ENCODE measurements at regions not wholly inside any gene's neighbourhood (a gene's known extent, or its start where the extent isn't known, plus 50 kb on each side); places are given as distances from the start of the nearest gene placed in this dataset.

DNA sequence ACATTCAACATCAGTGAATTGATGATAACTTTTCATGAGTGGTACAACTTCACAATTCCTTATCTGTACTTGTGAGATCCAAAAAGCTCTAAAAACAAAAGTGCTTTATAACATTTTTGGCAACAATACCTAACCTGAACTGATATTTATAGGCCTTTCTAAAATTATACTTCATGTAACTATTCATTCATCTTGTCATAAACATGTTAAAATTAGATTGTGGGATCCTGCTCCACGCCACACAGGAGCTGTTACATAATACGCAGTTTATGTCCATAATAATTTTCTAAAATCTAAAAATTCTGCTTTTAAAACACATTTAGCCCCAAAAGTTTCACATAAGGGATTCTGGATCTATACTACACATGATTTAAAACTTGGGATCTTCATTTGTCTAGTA lies 908.5 kb upstream of the CHAC2 start:
- no peak for DNase-seq (ENCODE audit: low spot score)

DNA sequence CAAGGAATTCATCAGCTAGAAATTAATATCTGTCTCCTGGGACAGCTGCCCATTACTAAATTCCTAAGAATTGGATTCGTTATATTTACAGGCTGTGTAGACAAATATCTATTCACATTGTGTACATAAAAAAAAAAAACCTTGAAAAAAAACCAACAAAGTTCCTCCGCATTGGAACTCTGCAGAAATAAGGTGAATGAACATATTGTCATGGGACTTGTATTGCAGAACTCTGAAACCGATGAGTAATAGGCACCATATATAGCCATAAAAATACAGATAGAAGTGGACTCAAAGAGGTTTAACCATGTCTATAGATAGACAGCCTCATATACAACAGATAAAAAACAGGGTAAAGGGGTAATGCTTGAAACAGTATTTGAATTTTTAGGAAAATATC lies 909.9 kb upstream of the CHAC2 start:
- no peak for DNase-seq (ENCODE audit: low spot score)

- DNase-seq (ENCODE audit: low spot score) = no peak
Observed at GRCh38 chr2:52852006-52852405, 915.6 kb upstream of the CHAC2 start.

DNA sequence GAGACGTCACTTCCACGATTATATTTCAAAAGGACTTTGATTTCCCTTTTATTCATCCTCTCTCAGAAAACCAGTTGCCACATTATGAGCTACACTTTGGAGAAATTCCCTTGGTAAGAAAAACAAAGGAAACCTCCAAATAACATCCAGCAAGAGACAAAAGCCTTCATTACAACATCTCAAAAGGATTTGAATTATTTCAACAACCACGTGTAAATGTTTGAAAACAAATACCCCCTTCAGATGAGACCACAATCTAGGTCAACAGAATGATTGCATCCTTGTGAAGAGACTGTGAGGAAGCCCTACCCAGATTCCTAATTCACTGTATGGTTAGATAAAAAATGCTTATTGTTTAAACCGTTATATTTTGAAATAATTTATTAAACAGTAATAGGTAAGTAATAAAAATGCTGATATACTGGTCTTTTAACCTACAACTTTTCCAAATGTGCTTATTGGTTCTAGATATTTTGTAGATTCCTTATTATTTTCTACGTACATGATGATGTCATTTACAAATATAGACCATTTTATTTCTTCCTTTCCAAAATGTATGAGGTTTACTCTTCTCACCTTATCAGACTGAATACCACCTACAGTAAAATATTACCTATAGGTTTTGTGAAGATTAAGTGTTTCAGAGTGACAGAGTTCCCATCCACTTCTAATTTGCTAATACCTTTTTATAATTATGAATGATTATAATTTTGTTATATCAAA lies 922.7 kb upstream of the CHAC2 start:
- DNase-seq (ENCODE audit: low spot score) = no peak

GRCh38 chr2:52835909-52836308 lies 931.7 kb upstream of the CHAC2 start:
- no peak for DNase-seq (ENCODE audit: low spot score)

- no peak for DNase-seq (ENCODE audit: low spot score)
Observed at GRCh38 chr2:52831216-52831615, 936.4 kb upstream of the CHAC2 start.

DNA sequence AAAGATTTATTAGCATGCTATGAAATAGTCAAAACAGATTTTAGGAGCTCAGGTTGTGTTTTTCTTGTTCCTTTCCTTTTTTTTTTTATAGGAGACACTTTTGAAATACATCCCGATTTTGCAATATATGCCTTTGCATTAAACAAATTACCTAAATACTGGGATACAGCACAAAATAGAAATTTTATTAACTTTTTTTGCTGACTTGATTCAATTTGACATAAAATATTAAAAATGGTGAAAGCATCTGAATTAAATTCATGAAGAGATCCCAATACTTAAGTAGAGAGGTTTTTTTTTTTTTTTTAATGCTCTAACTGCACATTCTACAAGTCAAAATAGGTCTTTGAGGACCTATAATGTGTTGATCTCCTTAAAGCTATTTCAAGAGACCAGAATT lies 939.5 kb upstream of the CHAC2 start:
- no peak for DNase-seq (ENCODE audit: low spot score)

DNA sequence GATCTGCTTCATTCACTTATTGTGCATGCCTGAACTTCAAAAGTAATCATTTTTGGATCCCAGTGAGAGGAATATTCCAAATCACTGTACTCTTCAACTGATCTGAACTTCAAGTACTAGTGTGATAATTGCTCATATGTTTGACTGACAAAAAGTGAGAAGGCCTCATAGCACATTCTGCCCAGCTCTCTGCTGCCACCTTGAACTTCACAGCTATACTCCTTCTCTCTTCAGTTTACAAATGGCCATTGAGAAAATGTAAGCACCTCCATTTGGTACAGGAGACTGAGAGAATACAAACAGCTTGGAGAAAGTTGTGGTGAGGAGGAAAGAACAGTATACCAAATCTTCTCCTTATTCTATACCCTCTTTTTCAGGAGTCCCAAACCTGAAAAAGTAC lies 946.0 kb upstream of the CHAC2 start:
- no peak for DNase-seq (ENCODE audit: low spot score)

DNA sequence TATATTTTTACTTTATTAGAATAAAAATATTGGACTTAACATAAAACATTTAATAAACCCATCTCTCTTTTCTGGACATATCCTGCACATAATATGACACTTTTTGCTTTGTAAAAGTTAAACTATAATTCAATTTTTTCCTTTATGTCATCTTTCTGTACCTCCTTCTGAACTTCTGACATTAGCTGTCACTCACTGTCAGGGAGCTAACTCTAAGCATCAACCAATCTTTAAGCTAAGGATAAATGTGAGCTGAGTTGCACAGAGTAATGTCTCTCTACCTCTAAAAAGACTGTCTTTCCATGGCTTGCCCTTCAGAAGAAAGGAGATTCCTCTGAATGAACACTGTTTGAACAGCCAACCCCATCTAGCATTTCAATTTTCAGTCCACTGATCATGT lies 948.6 kb upstream of the CHAC2 start:
- DNase-seq (ENCODE audit: low spot score) = no peak

DNA sequence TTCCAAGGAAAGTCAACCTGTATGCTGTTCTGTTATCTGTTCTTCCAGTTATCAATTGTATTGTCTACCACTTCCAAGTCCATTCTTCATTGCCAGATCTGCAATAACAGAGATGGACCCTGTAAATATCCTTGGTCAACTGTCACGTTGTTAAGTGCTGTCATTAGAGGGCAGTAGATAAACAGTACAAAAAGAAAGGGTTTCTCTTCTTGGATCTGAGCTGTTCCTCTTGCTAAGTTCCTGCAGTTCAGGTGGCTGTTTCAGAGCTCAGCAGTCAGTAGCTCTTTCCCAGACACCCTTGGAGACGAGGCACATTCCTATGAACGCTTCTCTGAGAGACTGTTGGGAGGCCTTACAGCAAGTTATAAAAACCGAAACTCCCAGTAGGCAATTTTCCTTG lies 957.1 kb upstream of the CHAC2 start:
- peak; percentile 60 for DNase-seq (ENCODE audit: low spot score)

GRCh38 chr2:52805901-52806410 lies 961.6 kb upstream of the CHAC2 start:
- no peak for DNase-seq (ENCODE audit: low spot score)

DNA sequence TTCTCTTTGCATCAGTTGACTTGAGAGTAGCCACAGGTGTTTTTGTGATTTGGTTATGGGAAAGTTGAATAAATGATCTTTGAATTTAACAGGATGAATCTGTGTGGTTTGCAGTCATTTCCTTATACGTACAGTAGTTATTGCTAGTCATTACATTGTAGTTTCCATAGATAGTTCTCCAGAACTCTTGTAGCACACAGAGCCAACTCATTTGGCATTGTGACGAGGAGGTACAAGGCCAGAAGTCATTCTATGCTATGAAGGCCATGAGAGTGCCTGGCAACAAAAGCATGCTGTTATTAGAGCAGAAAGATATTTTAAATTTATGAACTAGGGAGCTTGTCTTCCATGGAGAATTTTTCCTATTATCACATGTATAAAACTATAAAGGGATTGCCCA lies 973.0 kb upstream of the CHAC2 start:
- DNase-seq (ENCODE audit: low spot score) = no peak

DNA sequence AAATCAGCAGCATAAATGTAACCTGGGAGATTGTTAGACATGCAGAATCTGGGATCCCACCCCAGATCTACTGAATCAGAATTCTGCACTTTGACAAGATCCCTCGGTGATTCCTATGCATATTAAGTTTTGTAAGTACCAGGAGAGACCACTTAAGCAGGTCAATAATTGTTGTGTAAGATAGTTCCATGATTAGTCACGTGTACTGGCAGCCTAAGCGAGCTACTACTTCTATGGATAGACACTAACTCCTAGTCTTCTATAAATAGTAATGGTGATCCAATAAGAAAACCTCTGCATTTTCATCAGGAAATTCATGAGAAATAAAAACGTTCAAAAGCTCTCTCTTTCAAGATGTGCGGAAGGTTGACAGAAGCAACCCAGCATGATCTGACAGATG lies 988.2 kb upstream of the CHAC2 start:
- no peak for DNase-seq (ENCODE audit: low spot score)

DNA sequence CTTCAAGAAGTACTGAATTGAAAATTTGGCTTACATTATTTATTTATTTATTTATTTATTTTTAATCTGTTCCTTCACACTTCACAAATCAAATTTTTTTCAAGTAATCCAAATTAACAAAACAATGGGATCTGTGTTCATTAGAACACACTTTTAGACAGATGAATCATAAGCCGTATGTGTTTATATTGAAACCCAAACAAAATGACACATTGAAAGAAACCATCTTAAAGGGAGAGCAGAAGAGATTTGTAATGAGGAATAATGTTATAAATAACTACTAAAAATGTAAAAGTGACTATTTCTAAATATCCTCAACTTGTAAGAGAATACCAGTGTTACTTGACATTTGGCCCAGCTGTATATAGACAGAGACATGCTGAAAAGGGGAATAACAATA lies 991.0 kb upstream of the CHAC2 start:
- no peak for DNase-seq (ENCODE audit: low spot score)

GRCh38 chr2:52775674-52776073 lies 991.9 kb upstream of the CHAC2 start:
- no peak for DNase-seq (ENCODE audit: low spot score)

GRCh38 chr2:52765735-52766134 lies 1001.9 kb upstream of the CHAC2 start:
- no peak for DNase-seq (ENCODE audit: low spot score)

GRCh38 chr2:52749764-52750163 lies 1017.8 kb upstream of the CHAC2 start:
- no peak for DNase-seq (ENCODE audit: low spot score)

- no peak for DNase-seq (ENCODE audit: low spot score)
Observed at GRCh38 chr2:52745144-52745543, 1022.5 kb upstream of the CHAC2 start.

DNA sequence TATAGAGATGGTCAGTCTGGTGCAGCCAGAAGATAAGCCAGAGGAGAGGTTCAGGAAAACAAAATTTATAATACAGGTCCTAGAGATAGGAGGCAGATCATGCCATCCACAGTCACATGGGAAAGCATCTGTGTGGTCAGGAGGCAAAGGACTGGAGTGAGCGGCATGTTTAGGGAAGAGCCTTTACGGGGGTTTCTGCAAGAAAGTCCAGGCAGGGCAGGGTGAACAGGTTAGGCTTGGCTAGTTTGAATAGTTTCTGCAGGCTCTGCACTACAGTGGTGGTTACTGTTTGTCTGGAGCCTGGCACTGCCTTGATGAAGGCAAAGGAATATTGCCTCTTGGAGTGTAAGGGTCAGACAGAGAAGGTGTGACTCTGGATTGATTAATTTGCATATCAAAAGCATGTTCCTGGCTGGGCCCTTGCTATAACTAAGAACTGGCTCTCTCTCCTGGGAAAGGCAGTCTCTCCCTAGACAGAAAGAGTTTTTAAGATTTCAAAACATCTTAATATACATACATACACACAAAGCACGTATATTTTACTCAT lies 1034.7 kb upstream of the CHAC2 start:
- no peak for DNase-seq (ENCODE audit: low spot score)

DNA sequence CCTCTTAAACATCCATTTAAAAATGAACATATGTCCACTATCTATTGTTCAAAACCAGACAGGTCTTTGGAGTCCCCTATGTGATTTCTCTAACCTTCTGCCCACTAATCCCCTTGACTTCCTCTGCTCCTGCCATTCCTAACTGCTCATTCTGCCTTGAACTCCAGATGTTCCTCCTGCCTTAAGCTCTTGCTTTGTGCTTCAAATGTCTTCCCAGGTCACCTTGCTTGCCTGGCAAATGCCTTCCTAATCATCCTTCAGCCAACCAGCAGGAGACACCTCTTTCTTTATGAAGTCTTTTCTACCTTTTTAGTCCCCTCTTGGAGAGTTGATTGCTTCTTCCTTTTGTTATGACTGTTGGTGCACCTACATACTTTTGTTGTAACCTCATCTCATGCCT lies 1043.0 kb upstream of the CHAC2 start:
- DNase-seq (ENCODE audit: low spot score) = no peak

- DNase-seq (ENCODE audit: low spot score) = no peak
Observed at GRCh38 chr2:52717836-52718235, 1049.8 kb upstream of the CHAC2 start.

GRCh38 chr2:52710810-52711618 lies 1056.6 kb upstream of the CHAC2 start:
- DNase-seq (ENCODE audit: low spot score) = no peak

DNA sequence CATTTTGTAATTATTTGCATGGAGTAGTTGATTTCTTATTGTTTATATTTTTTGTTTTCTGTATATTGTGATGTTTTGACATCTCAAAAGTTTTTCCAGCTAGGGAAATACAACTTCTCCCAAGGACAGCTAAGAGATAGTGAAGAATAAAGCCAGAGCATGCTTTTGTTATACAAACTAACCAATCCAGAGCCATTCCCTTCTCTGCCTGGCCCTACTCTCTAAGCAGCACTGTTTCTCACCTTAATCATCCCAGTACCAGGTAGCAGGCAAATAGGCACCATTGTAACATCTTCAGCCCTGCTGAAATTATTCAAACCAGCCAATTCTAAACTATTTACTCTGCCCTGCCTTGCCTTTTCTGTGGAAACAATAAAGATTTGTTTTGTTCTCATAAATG lies 1063.4 kb upstream of the CHAC2 start:
- DNase-seq (ENCODE audit: low spot score) = no peak
